Activated CD4-positive, alpha-beta T cell treated with anti-CD3 and anti-CD28 coated beads for 36 hours (primary cell): ENCODE measurements at regions not wholly inside any gene's neighbourhood (a gene's known extent, or its start where the extent isn't known, plus 50 kb on each side); places are given as distances from the start of the nearest gene placed in this dataset.

Experiments
- ATAC-seq: fragments of 200-7000 bp; cut with Tn5 transposase; one replicate; pipeline ENCODE4 v1.10.0; 2021; ENCODE audit warnings: mild to moderate bottlenecking, moderate library complexity
- CTCF ChIA-PET: fragments of 350-600 bp; sonication (Branson Sonifier 250); formaldehyde crosslinking; loops from one replicate; lab custom pipeline; 2021; ENCODE audit warnings: antibody characterized with exemption; lab: Charles Lee
- POLR2A ChIA-PET: fragments of 350-600 bp; sonication (Branson Sonifier 250); formaldehyde crosslinking; loops from one replicate; lab custom pipeline; 2021; ENCODE audit warnings: antibody characterized with exemption, inconsistent platforms; lab: Charles Lee
- DNase-seq: peaks from one replicate; pipeline ENCODE4 v3.0.0-alpha.2; 2020
- H3K27ac Mint-ChIP-seq: one replicate; pipeline ENCODE4 v1.8.0; 2021; ENCODE audit warnings: mixed read lengths
- H3K27me3 Mint-ChIP-seq: one replicate; pipeline ENCODE4 v1.8.0; 2021; ENCODE audit warnings: mixed read lengths
- H3K36me3 Mint-ChIP-seq: one replicate; pipeline ENCODE4 v1.8.0; 2021; ENCODE audit warnings: low read depth, mixed read lengths
- H3K4me1 Mint-ChIP-seq: one replicate; pipeline ENCODE4 v1.8.0; 2021; ENCODE audit warnings: mixed read lengths
- H3K4me3 Mint-ChIP-seq: one replicate; pipeline ENCODE4 v1.8.0; 2021; ENCODE audit warnings: mild to moderate bottlenecking, moderate library complexity, mixed read lengths
- H3K9me3 Mint-ChIP-seq: one replicate; pipeline ENCODE4 v1.8.0; 2021; ENCODE audit warnings: low read depth, mixed read lengths
- intact Hi-C, 2 experiments: fragments of 100-400 bp; cut with DNase I in 1 of 2; cut with micrococcal nuclease in 1 of 2; formaldehyde crosslinking; loops; one replicate each; pipeline versions ENCODE4 v1.14.2 to v1.15.1; 2022 to 2024; cut with DNase I, micrococcal nuclease

DNA sequence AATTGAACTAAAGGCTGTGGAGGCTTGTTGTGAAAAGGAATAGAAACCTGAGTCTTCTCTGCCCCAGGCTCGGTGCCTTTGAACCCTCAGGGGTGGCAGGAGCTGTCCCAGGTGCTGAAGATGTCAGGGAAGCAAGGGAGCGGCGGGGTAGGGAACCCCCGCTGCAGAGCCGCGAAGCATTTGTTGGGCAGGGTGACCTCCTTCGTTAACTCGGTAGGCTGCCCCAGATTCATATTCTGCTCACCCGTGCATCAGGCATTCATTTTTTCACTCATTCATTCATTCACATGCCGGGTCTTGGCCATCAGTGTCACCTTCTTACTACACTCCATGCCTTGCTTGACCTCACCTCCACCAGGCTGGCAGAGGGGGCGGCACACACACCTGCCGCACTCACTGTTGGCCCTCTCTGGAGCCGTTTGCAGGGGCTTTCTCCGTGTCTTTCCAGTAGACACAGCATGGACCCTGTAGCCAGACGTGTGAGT, 618.9 kb downstream of the BRD1 start:
- no peak for ATAC-seq
- H3K36me3 Mint-ChIP-seq, result no peaks in the 10 kb centered on the region
- intact Hi-C loops, result no loop called here
- DNase-seq, result peak; percentile 20
- H3K9me3 Mint-ChIP-seq, result no peaks in the 10 kb centered on the region
- H3K4me3 Mint-ChIP-seq, result no peak overlapping the region
- CTCF ChIA-PET, result no interaction called here
- H3K27me3 Mint-ChIP-seq, result peaks cover 3% of the 10 kb centered on the region
- no peaks in the 10 kb centered on the region for H3K4me1 Mint-ChIP-seq
- H3K27ac Mint-ChIP-seq, result no peak overlapping the region
- POLR2A ChIA-PET, result no interaction called here

DNA sequence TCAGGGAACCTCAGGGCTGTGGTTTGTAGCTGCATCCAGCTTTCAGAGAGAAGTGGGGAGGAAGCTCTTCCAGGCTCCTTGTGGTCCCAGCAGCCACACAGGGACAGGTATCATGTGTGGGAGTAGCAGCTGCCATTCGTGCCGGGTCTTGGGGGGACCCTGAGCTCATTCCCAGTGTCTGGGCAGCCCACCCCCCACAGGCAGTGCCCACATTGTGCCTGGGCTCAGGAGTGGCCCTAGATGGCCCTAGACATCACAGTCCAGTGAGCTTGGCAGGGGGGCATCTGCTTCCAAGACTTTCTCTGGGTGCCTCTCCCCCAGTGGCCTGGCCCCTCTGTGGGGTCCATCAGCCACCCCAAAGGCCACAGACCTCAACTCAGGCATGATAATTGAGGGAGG, 619.7 kb downstream of the BRD1 start:
- no peaks in the 10 kb centered on the region for H3K4me1 Mint-ChIP-seq
- no peaks in the 10 kb centered on the region for H3K36me3 Mint-ChIP-seq
- DNase-seq (no peak), ATAC-seq (no peak)
- CTCF ChIA-PET, result no interaction called here
- H3K27me3 Mint-ChIP-seq, result peaks cover 2% of the 10 kb centered on the region
- POLR2A ChIA-PET, result no interaction called here
- no peak overlapping the region for H3K4me3 Mint-ChIP-seq
- H3K27ac Mint-ChIP-seq, result no peak overlapping the region
- H3K9me3 Mint-ChIP-seq, result no peaks in the 10 kb centered on the region
- intact Hi-C loops, result no loop called here

GRCh38 chr22:49207008-49208003, 620.4 kb downstream of the BRD1 start:
- ChIA-PET POLR2A (no interaction called here), CTCF (no interaction called here)
- DNase-seq (no peak), ATAC-seq (no peak)
- H3K27ac Mint-ChIP-seq, result no peak overlapping the region
- H3K4me3 Mint-ChIP-seq, result no peak overlapping the region
- peaks cover 4% of the 10 kb centered on the region for H3K27me3 Mint-ChIP-seq
- H3K9me3 Mint-ChIP-seq, result no peaks in the 10 kb centered on the region
- intact Hi-C loops, result no loop called here
- H3K36me3 Mint-ChIP-seq, result no peaks in the 10 kb centered on the region
- no peaks in the 10 kb centered on the region for H3K4me1 Mint-ChIP-seq

DNA sequence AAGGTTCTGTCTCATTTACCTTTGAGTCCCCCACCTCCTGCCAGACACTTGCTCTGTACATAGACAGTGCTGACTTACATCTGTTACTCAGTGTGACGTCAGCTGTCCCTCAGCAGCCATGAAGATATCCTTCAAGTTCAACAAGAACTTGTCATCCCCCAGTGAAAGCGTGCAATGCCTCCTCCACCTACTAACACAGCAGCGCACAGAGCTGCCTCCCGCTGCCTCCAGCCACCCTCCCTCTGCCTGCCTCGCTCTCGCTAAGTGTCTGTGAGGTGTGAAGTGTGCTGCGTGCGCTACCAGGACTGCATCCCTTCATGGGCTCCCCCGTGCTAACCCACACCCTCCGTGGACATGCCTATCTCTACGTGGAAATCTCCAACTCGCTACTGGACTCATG, 621.4 kb downstream of the BRD1 start:
- POLR2A ChIA-PET, result no interaction called here
- H3K27me3 Mint-ChIP-seq, result peaks cover 4% of the 10 kb centered on the region
- CTCF ChIA-PET, result no interaction called here
- no peaks in the 10 kb centered on the region for H3K9me3 Mint-ChIP-seq
- H3K4me3 Mint-ChIP-seq, result no peak overlapping the region
- no peak for ATAC-seq
- DNase-seq, result no peak
- no peaks in the 10 kb centered on the region for H3K4me1 Mint-ChIP-seq
- intact Hi-C loops, result no loop called here
- no peak overlapping the region for H3K27ac Mint-ChIP-seq
- H3K36me3 Mint-ChIP-seq, result no peaks in the 10 kb centered on the region

DNA sequence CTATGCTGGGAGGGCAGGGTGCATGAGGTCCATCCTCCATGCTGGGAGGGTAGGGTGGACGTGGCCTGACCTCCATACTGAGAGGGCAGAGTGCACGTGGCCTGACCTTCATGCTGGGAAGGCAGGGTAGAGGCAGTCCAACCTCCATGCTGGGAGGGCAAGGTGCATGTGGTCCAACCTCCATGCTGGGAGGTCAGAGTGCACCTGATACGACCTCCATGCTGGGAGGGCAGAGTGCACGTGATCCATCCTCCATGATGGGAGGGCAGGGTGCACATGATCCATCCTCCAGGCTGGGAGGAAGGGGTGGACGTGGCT, 622.2 kb downstream of the BRD1 start:
- POLR2A ChIA-PET, result no interaction called here
- no peaks in the 10 kb centered on the region for H3K36me3 Mint-ChIP-seq
- ATAC-seq (no peak), DNase-seq (no peak)
- H3K27me3 Mint-ChIP-seq, result peaks cover 4% of the 10 kb centered on the region
- H3K27ac Mint-ChIP-seq, result no peak overlapping the region
- no peak overlapping the region for H3K4me3 Mint-ChIP-seq
- intact Hi-C loops, result no loop called here
- CTCF ChIA-PET, result interaction anchor here (0.6 kb wide), 1 partner anchor 235 kb away, joined by 3 read pairs; no protein-coding TSS in a partner anchor
- H3K4me1 Mint-ChIP-seq, result no peaks in the 10 kb centered on the region
- no peaks in the 10 kb centered on the region for H3K9me3 Mint-ChIP-seq

DNA sequence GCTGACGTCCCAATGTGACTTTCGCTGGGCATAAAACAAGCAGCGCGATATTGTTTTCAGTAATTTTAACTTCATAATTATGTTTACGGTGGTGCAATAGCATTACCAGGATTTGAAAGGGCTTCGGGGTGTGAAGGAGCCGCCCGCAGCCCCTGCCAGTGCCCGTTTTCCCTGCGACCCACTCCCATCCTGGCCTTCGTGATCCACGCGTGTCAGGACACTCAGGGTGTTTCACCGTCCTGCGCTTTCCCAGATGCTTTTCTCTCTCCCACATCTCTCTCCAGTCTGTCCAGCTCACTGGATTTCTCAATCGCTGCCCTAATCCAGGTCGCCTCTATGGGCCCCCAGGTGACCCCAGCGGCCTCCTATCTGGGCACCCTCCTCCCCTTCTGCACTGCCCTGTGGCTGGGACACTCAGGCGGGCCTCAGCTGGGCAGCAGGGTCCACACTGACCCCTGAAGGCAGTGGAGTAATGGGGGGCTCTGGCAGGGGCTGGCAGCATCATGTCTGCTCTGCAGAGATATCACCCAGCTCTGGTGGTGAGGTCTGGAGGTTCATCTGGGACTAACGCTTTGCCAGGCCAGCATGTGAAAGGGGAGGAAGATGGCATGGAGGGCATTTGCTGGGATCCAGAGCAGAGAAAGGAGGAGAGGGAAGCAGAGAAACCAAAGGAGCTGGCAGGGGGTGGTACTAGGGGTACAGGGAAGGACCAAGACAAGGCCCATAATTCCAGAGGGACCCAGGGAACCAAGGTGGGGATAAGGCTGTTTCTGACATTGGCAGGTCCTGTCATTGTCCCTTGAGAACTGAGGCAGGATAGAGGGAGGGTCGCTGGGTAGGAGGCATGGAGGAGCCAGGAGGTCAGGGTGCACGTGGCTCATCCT, 622.8 kb downstream of the BRD1 start:
- no peak overlapping the region for H3K27ac Mint-ChIP-seq
- ChIA-PET CTCF (interaction anchor here (0.6 kb wide), 1 partner anchor 234 kb away, joined by 3 read pairs; no protein-coding TSS in a partner anchor), POLR2A (no interaction called here)
- H3K4me3 Mint-ChIP-seq, result no peak overlapping the region
- peaks cover 4% of the 10 kb centered on the region for H3K27me3 Mint-ChIP-seq
- intact Hi-C loops, result no loop called here
- no peak for DNase-seq
- no peaks in the 10 kb centered on the region for H3K4me1 Mint-ChIP-seq
- no peaks in the 10 kb centered on the region for H3K9me3 Mint-ChIP-seq
- ATAC-seq, result no peak
- no peaks in the 10 kb centered on the region for H3K36me3 Mint-ChIP-seq

DNA sequence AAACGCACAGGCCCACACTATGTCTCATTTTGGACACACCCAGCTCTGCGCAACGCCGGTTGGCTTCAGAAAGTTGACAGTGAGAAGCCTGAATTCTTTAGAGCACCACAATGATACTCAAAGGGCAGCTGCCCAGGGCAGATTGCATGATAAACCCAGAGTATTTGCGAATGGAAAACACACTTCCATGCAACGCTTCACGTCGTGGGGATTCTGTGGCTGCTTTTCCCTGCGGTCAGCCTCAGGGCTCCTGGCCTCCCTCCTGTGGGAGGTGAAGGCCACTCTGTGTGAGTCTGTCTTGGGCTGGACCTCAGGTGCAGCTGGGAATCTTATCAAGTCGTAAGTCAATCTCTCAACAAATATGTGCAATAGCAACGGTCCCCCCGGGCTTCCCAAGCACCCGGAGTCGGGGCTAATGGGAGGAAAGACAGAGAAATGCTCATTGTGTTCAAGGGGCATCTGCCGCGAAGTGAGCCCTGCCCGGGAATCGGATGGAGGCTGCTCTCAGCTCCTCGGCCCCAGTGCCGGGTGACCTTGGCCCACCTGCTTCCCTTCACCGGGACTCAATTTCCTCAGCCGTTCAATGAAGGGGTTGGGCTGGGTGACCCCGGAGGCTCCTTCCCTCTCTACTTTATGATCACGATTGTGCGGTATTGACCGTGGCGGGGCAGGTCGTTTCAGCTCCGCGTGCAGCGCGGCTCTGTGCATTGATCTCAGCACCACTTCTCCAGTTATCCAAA, 623.6 kb downstream of the BRD1 start:
- Mint-ChIP-seq H3K36me3 (no peaks in the 10 kb centered on the region), H3K4me1 (no peaks in the 10 kb centered on the region), H3K27ac (no peak overlapping the region), H3K27me3 (peaks cover 7% of the 10 kb centered on the region), H3K9me3 (no peaks in the 10 kb centered on the region), H3K4me3 (no peak overlapping the region)
- CTCF ChIA-PET, result no interaction called here
- POLR2A ChIA-PET, result no interaction called here
- intact Hi-C loops, result no loop called here
- ATAC-seq (no peak), DNase-seq (no peak)

DNA sequence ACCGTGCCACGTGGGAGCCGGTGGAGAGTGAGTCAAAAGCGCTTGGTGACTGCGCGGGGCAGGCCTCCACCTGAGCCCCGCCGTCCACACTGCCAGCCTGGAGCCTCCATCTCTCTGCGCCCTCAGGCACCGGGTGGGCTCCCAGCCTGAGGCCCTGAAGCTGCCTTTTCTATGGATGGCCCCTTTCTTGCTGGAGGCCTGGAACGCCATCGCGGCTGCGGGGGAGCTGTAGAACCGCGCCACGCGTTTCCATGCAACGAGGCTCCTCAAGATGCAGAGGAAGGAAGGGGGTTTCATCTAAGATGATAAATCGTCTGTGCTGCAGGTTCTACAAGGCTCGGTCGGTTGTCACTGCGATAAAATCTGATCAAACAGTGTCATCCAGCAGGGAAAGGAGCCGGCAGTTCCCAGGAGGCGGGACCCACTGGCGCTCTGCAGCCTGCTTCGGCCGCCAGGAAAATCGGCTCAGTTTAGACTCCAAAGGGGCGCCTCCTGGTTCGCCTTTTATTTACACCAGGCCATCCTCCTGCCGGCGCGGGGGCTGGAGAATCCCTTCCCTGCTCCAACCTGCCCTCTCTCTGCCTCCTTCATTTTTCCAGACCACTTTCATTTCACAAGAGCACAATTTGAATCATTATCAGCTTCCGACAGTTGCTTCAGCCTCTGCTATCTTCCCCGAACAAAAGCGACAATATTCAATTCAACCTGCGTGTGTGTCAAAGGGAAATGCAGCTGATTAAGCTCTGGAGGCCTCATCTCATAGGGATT, 624.4 kb downstream of the BRD1 start:
- CTCF ChIA-PET, result no interaction called here
- DNase-seq (no peak), ATAC-seq (no peak)
- peaks cover 7% of the 10 kb centered on the region for H3K27me3 Mint-ChIP-seq
- no peak overlapping the region for H3K27ac Mint-ChIP-seq
- H3K4me1 Mint-ChIP-seq, result no peaks in the 10 kb centered on the region
- H3K4me3 Mint-ChIP-seq, result no peak overlapping the region
- intact Hi-C loops, result no loop called here
- H3K36me3 Mint-ChIP-seq, result no peaks in the 10 kb centered on the region
- H3K9me3 Mint-ChIP-seq, result no peaks in the 10 kb centered on the region
- POLR2A ChIA-PET, result no interaction called here

DNA sequence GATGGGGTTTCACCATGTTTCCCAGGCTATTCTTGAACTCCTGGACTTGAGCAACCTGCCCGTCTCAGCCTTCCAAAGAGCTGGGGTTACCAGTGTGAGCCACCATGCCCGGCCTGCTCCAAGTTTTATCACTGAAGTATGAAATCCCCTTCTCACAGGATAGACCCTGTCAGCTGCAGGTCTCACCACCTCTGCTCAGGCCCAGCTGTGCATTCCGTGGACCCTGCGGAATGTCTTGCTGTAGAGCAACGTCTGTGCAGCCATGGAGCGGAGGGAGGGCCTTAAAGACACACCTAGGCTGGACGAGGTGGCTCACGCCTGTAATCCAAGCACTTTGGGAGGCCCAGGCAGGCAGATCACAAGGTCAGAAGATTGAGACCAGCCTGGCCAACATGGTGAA, 625.4 kb downstream of the BRD1 start:
- ChIA-PET CTCF (no interaction called here), POLR2A (no interaction called here)
- Mint-ChIP-seq H3K27me3 (peaks cover 7% of the 10 kb centered on the region), H3K4me3 (no peak overlapping the region), H3K27ac (no peak overlapping the region), H3K9me3 (no peaks in the 10 kb centered on the region), H3K36me3 (no peaks in the 10 kb centered on the region), H3K4me1 (no peaks in the 10 kb centered on the region)
- intact Hi-C loops, result no loop called here
- ATAC-seq, result no peak
- DNase-seq, result no peak

DNA sequence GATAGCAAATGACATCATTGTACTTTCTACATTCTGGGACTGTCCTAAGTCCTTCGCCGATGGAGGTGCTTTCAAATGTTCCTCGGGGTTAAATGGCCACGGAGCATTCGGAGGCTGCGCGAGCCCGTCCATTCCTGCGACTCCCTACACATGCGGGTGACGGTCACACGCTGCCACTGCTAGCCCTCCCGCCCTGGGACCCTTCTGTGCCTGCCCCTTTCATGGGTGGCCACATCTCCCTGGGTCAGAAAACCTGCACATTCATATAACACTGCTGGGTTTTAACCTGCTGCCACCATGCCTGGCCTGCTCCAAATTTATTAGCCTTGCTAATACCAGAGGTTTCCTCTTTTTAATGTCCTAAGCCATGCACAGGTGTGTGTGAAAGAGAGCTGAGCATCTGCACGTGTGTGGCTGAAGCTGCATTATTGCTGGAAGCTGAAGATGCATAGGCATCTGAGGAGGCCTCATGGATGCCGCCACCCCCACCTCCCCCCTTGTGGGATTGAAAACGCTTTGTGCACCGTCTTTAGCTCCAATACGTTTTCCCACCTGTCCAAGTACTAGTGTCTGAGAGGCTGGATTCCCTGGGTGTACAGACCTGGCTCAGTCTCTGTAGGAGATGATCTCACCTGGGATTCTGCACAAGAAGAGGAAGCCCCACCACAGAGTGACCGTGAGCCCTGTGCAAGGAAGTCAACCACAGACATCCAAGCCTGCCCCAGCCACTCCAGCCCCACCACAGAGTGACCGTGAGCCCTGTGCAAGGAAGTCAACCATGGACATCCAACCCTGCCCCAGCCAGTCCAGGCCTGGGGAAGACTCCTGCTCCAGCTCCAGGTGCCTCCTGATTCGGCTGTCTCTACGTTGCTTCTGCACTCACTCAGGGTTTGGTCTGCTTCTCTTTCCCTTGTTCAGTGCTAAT, 626.4 kb downstream of the BRD1 start:
- Mint-ChIP-seq H3K27ac (no peak overlapping the region), H3K4me3 (no peak overlapping the region), H3K4me1 (no peaks in the 10 kb centered on the region), H3K27me3 (peaks cover 5% of the 10 kb centered on the region), H3K9me3 (no peaks in the 10 kb centered on the region), H3K36me3 (no peaks in the 10 kb centered on the region)
- ChIA-PET CTCF (no interaction called here), POLR2A (no interaction called here)
- DNase-seq (no peak), ATAC-seq (no peak)
- intact Hi-C loops, result no loop called here
